Adrenal gland (tissue), 9 donors: ENCODE measurements at regions not wholly inside any gene's neighbourhood (a gene's known extent, or its start where the extent isn't known, plus 50 kb on each side); places are given as distances from the start of the nearest gene placed in this dataset.
"Not testable (repeated sequence)": the region's sequence is repeated elsewhere in the genome, so short reads cannot be mapped to it uniquely, and the experiment has no call there.

ENCODE experiments used
- DNase-seq, 7 donors: peaks; one replicate each; pipeline ENCODE4 v3.0.0-alpha.2; 2019 to 2020
- H3K27ac ChIP-seq, 5 donors: fragments of 200-600 bp; sonication (generic) in 4 of 5; 1 replicate in 3 of 5; 2 replicates in 2 of 5; pipeline versions ENCODE4 v1.5.1 to v1.8.0; 2016 to 2020; ENCODE audit warnings: mild to moderate bottlenecking in 1 of 5
- H3K27me3 ChIP-seq: fragments of 200-600 bp; 2 replicates; pipeline ENCODE4 v1.8.0; 2021
- H3K36me3 ChIP-seq, 2 donors: fragments of 200-600 bp; replicated peaks in 1 of 2; 1 replicate in 1 of 2; 2 replicates in 1 of 2; pipeline versions ENCODE4 v1.5.1 to v1.8.0; 2018 to 2022
- H3K4me1 ChIP-seq, 2 donors: fragments of 200-600 bp; replicated peaks in 1 of 2; 1 replicate in 1 of 2; 2 replicates in 1 of 2; pipeline versions ENCODE4 v1.5.1 to v1.8.0; 2018 to 2021
- H3K4me3 ChIP-seq, 4 donors: fragments of 200-600 bp; sonication (generic) in 3 of 4; one replicate each; pipeline ENCODE4 v1.5.1; 2016 to 2018
- H3K9me3 ChIP-seq, 3 donors: fragments of 200-600 bp; sonication (generic) in 1 of 3; replicated peaks in 1 of 3; 1 replicate in 2 of 3; 2 replicates in 1 of 3; pipeline versions ENCODE4 v1.5.1 to v1.8.0; 2016 to 2021
- POLR2A ChIP-seq, 2 donors: fragments of 450-650 bp; IDR thresholded peaks; one replicate each; pipeline ENCODE4 v1.6.1; 2017; ENCODE audit warnings: antibody characterized with exemption in 2 of 2, mild to moderate bottlenecking in 2 of 2, moderate library complexity in 1 of 2
- WGBS, 4 donors: extraction: QIAGEN DNeasy Blood & Tissue Kit in 2 of 4; methylation state at CpG; one replicate each; pipeline versions ENCODE4 v1.1.5 to v1.1.7; 2013 to 2017; 5-methylcytosine and 5-hydroxymethylcytosine counted together
- intact Hi-C, 2 donors: fragments of 100-400 bp; cut with DNase I; formaldehyde crosslinking; loops; one replicate each; pipeline versions ENCODE4 v1.14.1 to v1.15.0; 2022 to 2023
- TF ChIP-seq, protein P1 (sequence below), 6 experiments: fragments of 450-650 bp in 4 of 6; fragments of 200-600 bp in 2 of 6; sonication (generic) in 1 of 6; IDR thresholded peaks; 1 replicate in 5 of 6; 2 replicates in 1 of 6; pipeline versions ENCODE4 v1.5.1 to v1.8.0; 2016 to 2021; ENCODE audit warnings: antibody characterized with exemption in 6 of 6, mild to moderate bottlenecking in 2 of 6, moderate library complexity in 1 of 6
- donor health status: healthy with polysubstance abuse.
- donor health status: Bipolar disorder and iron deficiency.
- donor health status: DM: yes; HTN: yes; CAD: no.
- donor health status: DM: no; HTN: no; CAD: no.
- donor health status: DM: no; HTN: no; CAD: no.

DNA sequence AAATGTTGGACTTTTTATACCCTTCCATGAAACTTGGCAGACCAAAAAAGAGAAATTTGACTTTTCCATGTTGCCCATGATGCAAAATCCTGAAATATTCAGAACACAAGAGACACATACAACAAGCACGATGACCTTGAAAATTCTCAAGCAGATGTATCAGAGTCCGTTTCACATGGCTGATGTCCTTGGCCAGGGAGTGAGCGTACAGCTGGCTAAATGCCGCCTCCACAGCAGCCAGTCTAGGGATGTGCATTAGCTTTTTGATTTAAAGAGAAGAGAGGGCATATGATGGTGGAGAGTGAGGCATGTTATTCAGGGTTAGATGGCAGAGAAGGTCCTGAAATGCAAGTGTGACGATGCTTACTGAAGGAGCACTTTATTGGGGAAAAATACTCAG lies 148.0 kb upstream of the SEMA6A start:
- intact Hi-C loops = no loop called here
- DNase-seq = peak in 2 of 7 donors; percentile 20 to 31
- no peaks in the 10 kb centered on the region for H3K4me1 ChIP-seq
- H3K27ac ChIP-seq = no peak overlapping the region
- 39 to 53% (median 48%) methylated on average over 5 of the region's 5 CpGs for WGBS, 4 donors
- no peaks in the 10 kb centered on the region for H3K9me3 ChIP-seq
- TF ChIP-seq, protein P1, sequence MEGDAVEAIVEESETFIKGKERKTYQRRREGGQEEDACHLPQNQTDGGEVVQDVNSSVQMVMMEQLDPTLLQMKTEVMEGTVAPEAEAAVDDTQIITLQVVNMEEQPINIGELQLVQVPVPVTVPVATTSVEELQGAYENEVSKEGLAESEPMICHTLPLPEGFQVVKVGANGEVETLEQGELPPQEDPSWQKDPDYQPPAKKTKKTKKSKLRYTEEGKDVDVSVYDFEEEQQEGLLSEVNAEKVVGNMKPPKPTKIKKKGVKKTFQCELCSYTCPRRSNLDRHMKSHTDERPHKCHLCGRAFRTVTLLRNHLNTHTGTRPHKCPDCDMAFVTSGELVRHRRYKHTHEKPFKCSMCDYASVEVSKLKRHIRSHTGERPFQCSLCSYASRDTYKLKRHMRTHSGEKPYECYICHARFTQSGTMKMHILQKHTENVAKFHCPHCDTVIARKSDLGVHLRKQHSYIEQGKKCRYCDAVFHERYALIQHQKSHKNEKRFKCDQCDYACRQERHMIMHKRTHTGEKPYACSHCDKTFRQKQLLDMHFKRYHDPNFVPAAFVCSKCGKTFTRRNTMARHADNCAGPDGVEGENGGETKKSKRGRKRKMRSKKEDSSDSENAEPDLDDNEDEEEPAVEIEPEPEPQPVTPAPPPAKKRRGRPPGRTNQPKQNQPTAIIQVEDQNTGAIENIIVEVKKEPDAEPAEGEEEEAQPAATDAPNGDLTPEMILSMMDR (IDR thresholded peaks at IDR 0.05) = no peak
- TF ChIP-seq POLR2A (IDR thresholded peaks at IDR 0.05) = no peak
- H3K36me3 ChIP-seq = no peaks in the 10 kb centered on the region
- H3K4me3 ChIP-seq = no peak overlapping the region
- H3K27me3 ChIP-seq = no peaks in the 10 kb centered on the region

DNA sequence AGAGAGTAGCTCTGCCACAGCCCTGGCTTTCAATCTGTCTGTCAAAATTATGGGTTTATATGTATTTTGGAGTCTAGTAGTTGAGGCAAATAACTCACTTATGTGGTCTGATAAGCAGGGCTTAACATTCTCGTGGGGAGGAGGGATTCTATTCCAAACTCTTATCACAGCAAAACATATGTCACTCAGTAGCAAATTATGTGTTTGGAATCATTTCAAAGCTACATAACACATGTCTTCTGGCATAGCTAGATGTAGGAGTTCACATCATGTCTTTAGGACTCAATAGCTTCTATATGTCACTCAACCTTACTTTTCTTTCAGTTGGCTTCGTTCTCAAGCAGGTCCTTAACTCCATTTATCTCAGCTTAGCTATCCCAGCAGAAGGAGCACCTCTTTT lies 144.5 kb upstream of the SEMA6A start:
- DNase-seq = no peak
- WGBS, 4 donors = 61 to 77% (median 67%) methylated on average over 2 of the region's 2 CpGs
- Histone ChIP-seq H3K4me3 (no peak overlapping the region), H3K27me3 (no peaks in the 10 kb centered on the region), H3K9me3 (no peaks in the 10 kb centered on the region), H3K36me3 (no peaks in the 10 kb centered on the region), H3K4me1 (no peaks in the 10 kb centered on the region), H3K27ac (no peak overlapping the region)
- TF ChIP-seq POLR2A (IDR thresholded peaks at IDR 0.05) = no peak
- TF ChIP-seq, protein P1 (IDR thresholded peaks at IDR 0.05) = no peak
- intact Hi-C loops = no loop called here

DNA sequence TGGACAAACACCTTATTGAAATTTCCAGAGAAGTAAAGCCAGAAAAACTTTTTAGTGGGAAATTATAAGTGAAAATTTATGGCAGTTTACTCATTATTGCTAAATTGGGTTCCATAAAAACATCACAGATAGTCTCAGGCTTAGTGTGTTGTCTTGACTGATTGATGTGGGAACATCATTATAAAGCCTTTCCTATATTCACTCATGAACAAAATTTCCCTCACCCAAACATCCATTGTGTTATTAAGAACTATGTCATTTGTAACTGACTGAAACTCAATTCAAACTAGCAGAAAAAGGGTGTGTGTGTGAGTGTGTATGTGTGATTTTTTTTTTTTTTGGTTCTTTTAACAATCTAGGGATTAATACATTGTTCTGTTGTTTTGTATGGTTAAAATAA lies 143.7 kb upstream of the SEMA6A start:
- DNase-seq = no peak
- intact Hi-C loops = no loop called here
- Histone ChIP-seq H3K27ac (no peak overlapping the region), H3K27me3 (no peaks in the 10 kb centered on the region), H3K4me1 (no peaks in the 10 kb centered on the region), H3K9me3 (no peaks in the 10 kb centered on the region), H3K36me3 (no peaks in the 10 kb centered on the region), H3K4me3 (no peak overlapping the region)
- TF ChIP-seq POLR2A (IDR thresholded peaks at IDR 0.05) = no peak
- TF ChIP-seq, protein P1 (IDR thresholded peaks at IDR 0.05) = no peak

DNA sequence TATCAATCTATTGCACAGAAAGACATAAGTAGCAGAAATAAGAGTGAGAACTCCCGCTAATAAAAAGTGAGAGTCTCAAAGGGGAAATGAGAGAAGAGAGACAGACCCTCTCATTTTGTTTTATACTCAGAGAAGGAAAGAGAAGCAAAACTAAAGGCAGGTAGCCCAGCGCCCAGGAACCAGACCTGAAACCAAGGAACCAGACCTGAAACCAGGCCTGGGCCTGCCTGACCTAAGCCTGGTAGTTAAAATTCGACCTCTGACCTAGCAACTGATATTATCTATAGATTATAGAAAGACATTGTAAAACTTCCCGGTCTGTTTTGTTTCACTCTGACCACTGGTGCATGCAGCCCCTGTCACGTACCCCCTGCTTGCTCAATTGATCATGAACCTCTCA lies 134.5 kb upstream of the SEMA6A start:
- 81 to 92% (median 88%) methylated on average over 5 of the region's 5 CpGs for WGBS, 4 donors
- H3K4me3 ChIP-seq = no peak overlapping the region
- no peaks in the 10 kb centered on the region for H3K36me3 ChIP-seq
- H3K27ac ChIP-seq = no peak overlapping the region
- no peaks in the 10 kb centered on the region for H3K9me3 ChIP-seq
- TF ChIP-seq, protein P1 (IDR thresholded peaks at IDR 0.05) = no peak
- no peak for TF ChIP-seq POLR2A (IDR thresholded peaks at IDR 0.05)
- H3K27me3 ChIP-seq = no peaks in the 10 kb centered on the region
- intact Hi-C loops = no loop called here
- DNase-seq = no peak
- H3K4me1 ChIP-seq = no peaks in the 10 kb centered on the region

DNA sequence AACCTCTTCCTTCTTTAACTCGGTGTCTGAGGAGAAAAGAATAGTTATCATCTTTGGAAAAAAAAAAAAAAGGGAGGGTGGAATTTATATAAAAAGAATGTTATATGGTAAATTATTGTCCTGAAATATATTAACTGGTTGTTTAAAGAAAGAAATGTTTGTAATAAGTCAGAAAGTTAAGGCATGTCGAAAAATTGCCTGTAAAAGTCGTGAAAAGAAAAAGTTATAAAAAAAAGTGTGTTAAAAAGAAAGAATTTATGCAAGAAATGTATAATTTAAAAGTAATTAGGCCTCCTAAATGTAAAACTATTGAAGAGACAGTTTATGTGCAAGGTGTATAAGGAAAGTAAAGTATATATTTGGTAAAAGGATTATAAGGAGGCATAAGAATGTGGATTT lies 130.5 kb upstream of the SEMA6A start:
- H3K36me3 ChIP-seq, H3K9me3 ChIP-seq, H3K27me3 ChIP-seq, H3K27ac ChIP-seq, intact Hi-C loops, DNase-seq, H3K4me3 ChIP-seq, H3K4me1 ChIP-seq: not testable (repeated sequence)
- WGBS, 4 donors = 91 to 96% (median 93%) methylated on average over 3 of the region's 3 CpGs
